HepG2 (cell line): ENCODE measurements at regions not wholly inside any gene's neighbourhood (a gene's known extent, or its start where the extent isn't known, plus 50 kb on each side); places are given as distances from the start of the nearest gene placed in this dataset.

ENCODE experiments used
- EEA1 ChIP-seq: sonication (generic); formaldehyde crosslinking; IDR thresholded peaks from 2 replicates; pipeline ENCODE4 v1.5.1; 2020; ENCODE audit warnings: mild to moderate bottlenecking, missing genetic modification reagents, borderline replicate concordance
- EP300 ChIP-seq, 3 experiments: sonication (generic) in 1 of 3; formaldehyde crosslinking in 1 of 3; IDR thresholded peaks; 2 replicates each; pipeline versions ENCODE4 v1.5.1 to v1.6.1; 2011 to 2020; ENCODE audit warnings: low read depth in 2 of 3, low read length in 2 of 3, borderline replicate concordance in 1 of 3, improper control_type of control experiment in 1 of 3, mild to moderate bottlenecking in 1 of 3, missing genetic modification reagents in 1 of 3, moderate library complexity in 1 of 3
- FOXJ3 ChIP-seq: sonication (generic); formaldehyde crosslinking; IDR thresholded peaks from 2 replicates; pipeline ENCODE4 v1.4.0; 2020; ENCODE audit warnings: missing genetic modification reagents, mild to moderate bottlenecking, borderline replicate concordance
- HNRNPUL1 ChIP-seq: fragments of 200-400 bp; formaldehyde crosslinking; IDR thresholded peaks from 2 replicates; pipeline ENCODE4 v1.6.1; 2017; ENCODE audit warnings: low read depth, mild to moderate bottlenecking, low read length, moderate library complexity
- IKZF1 ChIP-seq: fragments of 450-650 bp; IDR thresholded peaks from 2 replicates; pipeline ENCODE4 v1.7.1; 2016
- IKZF4 ChIP-seq: sonication (generic); formaldehyde crosslinking; IDR thresholded peaks from 2 replicates; pipeline ENCODE4 v1.5.1; 2020; ENCODE audit warnings: borderline replicate concordance, mild to moderate bottlenecking, low read depth, missing genetic modification reagents; ENCODE audit errors: not compliant biosample characterization
- MTF2 ChIP-seq: sonication (generic); formaldehyde crosslinking; IDR thresholded peaks from 2 replicates; pipeline ENCODE4 v1.5.0; 2020; ENCODE audit warnings: missing genetic modification reagents, borderline replicate concordance
- POLR2G ChIP-seq: fragments of 200-400 bp; formaldehyde crosslinking; IDR thresholded peaks from 2 replicates; pipeline ENCODE4 v1.6.1; 2018; ENCODE audit warnings: mild to moderate bottlenecking, low read depth, low read length, moderate library complexity
- RAD21 ChIP-seq: fragments of 450-650 bp; formaldehyde crosslinking; IDR thresholded peaks from 2 replicates; pipeline ENCODE4 v1.5.0; 2020; ENCODE audit warnings: mild to moderate bottlenecking
- SALL2 ChIP-seq: sonication (generic); formaldehyde crosslinking; IDR thresholded peaks from 2 replicates; pipeline ENCODE4 v1.8.1; 2023; ENCODE audit warnings: mild to moderate bottlenecking, missing genetic modification reagents, inconsistent platforms
- SKI ChIP-seq: fragments of 450-650 bp; IDR thresholded peaks from one replicate; pipeline ENCODE4 v1.6.1; 2018; ENCODE audit warnings: mild to moderate bottlenecking; ENCODE audit not compliant: partially characterized antibody
- SMYD3 ChIP-seq: sonication (generic); formaldehyde crosslinking; IDR thresholded peaks from 2 replicates; pipeline ENCODE4 v1.8.1; 2023; ENCODE audit warnings: mild to moderate bottlenecking, missing genetic modification reagents
- SRSF4 ChIP-seq: fragments of 200-400 bp; formaldehyde crosslinking; IDR thresholded peaks from one replicate; pipeline ENCODE4 v1.6.1; 2018; ENCODE audit warnings: mild to moderate bottlenecking, low read depth, low read length, moderate library complexity; ENCODE audit not compliant: poor library complexity, severe bottlenecking
- STAG1 ChIP-seq: sonication (generic); formaldehyde crosslinking; IDR thresholded peaks from 2 replicates; pipeline ENCODE4 v1.4.0; 2020; ENCODE audit warnings: missing genetic modification reagents
- ZBTB8A ChIP-seq: sonication (generic); formaldehyde crosslinking; IDR thresholded peaks from 2 replicates; pipeline ENCODE4 v1.4.0; 2020; ENCODE audit warnings: mild to moderate bottlenecking, low read depth, missing genetic modification reagents, borderline replicate concordance
- ZFYVE20 ChIP-seq: sonication (generic); formaldehyde crosslinking; IDR thresholded peaks from 2 replicates; pipeline ENCODE4 v1.8.0; 2023; ENCODE audit warnings: low read depth, mild to moderate bottlenecking, moderate library complexity, missing genetic modification reagents, borderline replicate concordance
- ZNF646 ChIP-seq: sonication (generic); formaldehyde crosslinking; IDR thresholded peaks from 2 replicates; pipeline ENCODE4 v1.9.0; 2021; ENCODE audit warnings: mild to moderate bottlenecking, missing genetic modification reagents
- ZNF737 ChIP-seq: sonication (generic); formaldehyde crosslinking; IDR thresholded peaks from 2 replicates; pipeline ENCODE4 v1.5.0; 2020; ENCODE audit warnings: missing genetic modification reagents, mild to moderate bottlenecking, borderline replicate concordance
- ZNF781 ChIP-seq: sonication (generic); formaldehyde crosslinking; IDR thresholded peaks from 2 replicates; pipeline ENCODE4 v1.5.1; 2020; ENCODE audit warnings: borderline replicate concordance, mild to moderate bottlenecking, missing genetic modification reagents; ENCODE audit errors: not compliant biosample characterization
- ZSCAN9 ChIP-seq: IDR thresholded peaks from 2 replicates; pipeline ENCODE4 v1.6.1; 2016; ENCODE audit warnings: borderline replicate concordance
- TF ChIP-seq, protein P1 (sequence below): IDR thresholded peaks from 2 replicates; pipeline ENCODE4 v1.6.1; 2016; ENCODE audit warnings: low read depth, control low read depth
- TF ChIP-seq, protein P2 (sequence below): sonication (generic); formaldehyde crosslinking; IDR thresholded peaks from 2 replicates; pipeline ENCODE4 v1.8.1; 2023; ENCODE audit warnings: missing genetic modification reagents, inconsistent platforms, borderline replicate concordance

GRCh38 chr3:67302489-67302888, 304.4 kb downstream of the KBTBD8 start (continued):
- TF ChIP-seq ZBTB8A (CRISPR knock-in tag), result no peak
- TF ChIP-seq RAD21, result no peak
- peak; percentile 92 for TF ChIP-seq SKI
- TF ChIP-seq, protein P1, sequence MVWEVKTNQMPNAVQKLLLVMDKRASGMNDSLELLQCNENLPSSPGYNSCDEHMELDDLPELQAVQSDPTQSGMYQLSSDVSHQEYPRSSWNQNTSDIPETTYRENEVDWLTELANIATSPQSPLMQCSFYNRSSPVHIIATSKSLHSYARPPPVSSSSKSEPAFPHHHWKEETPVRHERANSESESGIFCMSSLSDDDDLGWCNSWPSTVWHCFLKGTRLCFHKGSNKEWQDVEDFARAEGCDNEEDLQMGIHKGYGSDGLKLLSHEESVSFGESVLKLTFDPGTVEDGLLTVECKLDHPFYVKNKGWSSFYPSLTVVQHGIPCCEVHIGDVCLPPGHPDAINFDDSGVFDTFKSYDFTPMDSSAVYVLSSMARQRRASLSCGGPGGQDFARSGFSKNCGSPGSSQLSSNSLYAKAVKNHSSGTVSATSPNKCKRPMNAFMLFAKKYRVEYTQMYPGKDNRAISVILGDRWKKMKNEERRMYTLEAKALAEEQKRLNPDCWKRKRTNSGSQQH (CRISPR knock-in tag), result 0 out of 2 replicates have a peak, but pooled peaks have one; percentile 39
- TF ChIP-seq ZNF646 (CRISPR knock-in tag), result no peak
- no peak for TF ChIP-seq ZSCAN9
- TF ChIP-seq, protein P2, sequence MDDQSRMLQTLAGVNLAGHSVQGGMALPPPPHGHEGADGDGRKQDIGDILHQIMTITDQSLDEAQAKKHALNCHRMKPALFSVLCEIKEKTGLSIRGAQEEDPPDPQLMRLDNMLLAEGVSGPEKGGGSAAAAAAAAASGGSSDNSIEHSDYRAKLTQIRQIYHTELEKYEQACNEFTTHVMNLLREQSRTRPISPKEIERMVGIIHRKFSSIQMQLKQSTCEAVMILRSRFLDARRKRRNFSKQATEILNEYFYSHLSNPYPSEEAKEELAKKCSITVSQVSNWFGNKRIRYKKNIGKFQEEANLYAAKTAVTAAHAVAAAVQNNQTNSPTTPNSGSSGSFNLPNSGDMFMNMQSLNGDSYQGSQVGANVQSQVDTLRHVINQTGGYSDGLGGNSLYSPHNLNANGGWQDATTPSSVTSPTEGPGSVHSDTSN, result no peak
- TF ChIP-seq ZNF737 (CRISPR knock-in tag), result no peak
- TF ChIP-seq SALL2, result no peak
- TF ChIP-seq POLR2G, result no peak
- no peak for TF ChIP-seq IKZF1
- TF ChIP-seq SRSF4, result no peak
- TF ChIP-seq IKZF4 (CRISPR knock-in tag), result no peak
- no peak for TF ChIP-seq STAG1 (CRISPR knock-in tag)
- no peak; a peak in 1 of 4 replicates for TF ChIP-seq EP300 (IDR thresholded peaks at IDR 0.05; ENCODE audit: low read depth in 2 of 2, low read length in 2 of 2)
- TF ChIP-seq EP300 (CRISPR knock-in tag; IDR thresholded peaks at IDR 0.05; ENCODE audit: borderline replicate concordance), result no peak
- no peak for TF ChIP-seq MTF2 (CRISPR knock-in tag)
- TF ChIP-seq SMYD3 (CRISPR knock-in tag), result no peak
- no peak for TF ChIP-seq ZFYVE20 (CRISPR knock-in tag)
- TF ChIP-seq EEA1, result no peak
- TF ChIP-seq FOXJ3 (CRISPR knock-in tag), result no peak
- no peak for TF ChIP-seq HNRNPUL1
- no peak for TF ChIP-seq ZNF781 (CRISPR knock-in tag)
